HCT116 (cell line): ENCODE measurements at regions not wholly inside any gene's neighbourhood (a gene's known extent, or its start where the extent isn't known, plus 50 kb on each side); places are given as distances from the start of the nearest gene placed in this dataset.
"Not testable (repeated sequence)": the region's sequence is repeated elsewhere in the genome, so short reads cannot be mapped to it uniquely, and the experiment has no call there.

Experiments
- CEBPB ChIP-seq: IDR thresholded peaks from 2 replicates; pipeline ENCODE4 v1.6.1; 2012; ENCODE audit warnings: low read depth
- CTCF ChIP-seq, 3 experiments: fragments of 200-600 bp in 1 of 3; sonication (generic) in 1 of 3; IDR thresholded peaks in 2 of 3; conservative IDR thresholded peaks in 1 of 3; 2 replicates each; pipeline ENCODE4 v1.5.1; 2012 to 2017; ENCODE audit warnings: low read depth in 2 of 3, low read length in 2 of 3, antibody characterized with exemption in 1 of 3, borderline replicate concordance in 1 of 3, control low read depth in 1 of 3, mild to moderate bottlenecking in 1 of 3, mixed read lengths in 1 of 3, mixed run types in 1 of 3, moderate library complexity in 1 of 3; ENCODE audit not compliant: insufficient read depth in 1 of 3
- ELF1 ChIP-seq: IDR thresholded peaks from 2 replicates; pipeline ENCODE4 v1.6.1; 2012; ENCODE audit warnings: low read depth, borderline replicate concordance
- FOSL1 ChIP-seq: IDR thresholded peaks from 2 replicates; pipeline ENCODE4 v1.6.1; 2012; ENCODE audit warnings: low read depth
- POLR2A ChIP-seq: IDR thresholded peaks from 2 replicates; pipeline ENCODE4 v1.7.0; 2011; ENCODE audit warnings: borderline replicate concordance; ENCODE audit not compliant: insufficient read depth, insufficient read length; ENCODE audit errors: extremely low read depth
- POLR2AphosphoS5 ChIP-seq: IDR thresholded peaks from 2 replicates; pipeline ENCODE4 v1.6.1; 2011; ENCODE audit warnings: mild to moderate bottlenecking, low read depth, low read length, moderate library complexity
- RAD21 ChIP-seq: IDR thresholded peaks from 2 replicates; pipeline ENCODE4 v1.6.1; 2012; ENCODE audit warnings: low read depth, mild to moderate bottlenecking
- SIN3A ChIP-seq: IDR thresholded peaks from 2 replicates; pipeline ENCODE4 v1.6.1; 2012; ENCODE audit warnings: low read depth
- TCF7L2 ChIP-seq: IDR thresholded peaks from 2 replicates; pipeline ENCODE4 v1.7.0; 2011; ENCODE audit warnings: borderline replicate concordance, inconsistent platforms; ENCODE audit not compliant: insufficient read depth, insufficient read length; ENCODE audit errors: extremely low read depth
- YY1 ChIP-seq: IDR thresholded peaks from 2 replicates; pipeline ENCODE4 v1.6.1; 2011; ENCODE audit warnings: low read length, low read depth, moderate library complexity, mild to moderate bottlenecking; ENCODE audit not compliant: insufficient replicate concordance; ENCODE audit errors: extremely low read depth
- ZBTB33 ChIP-seq: IDR thresholded peaks from 2 replicates; pipeline ENCODE4 v1.6.1; 2011; ENCODE audit warnings: mild to moderate bottlenecking, low read length, moderate library complexity; ENCODE audit not compliant: insufficient replicate concordance; ENCODE audit errors: extremely low read depth

GRCh38 chr12:31183899-31184298 is 110.2 kb downstream of the DDX11 start:
- not testable (repeated sequence) for TF ChIP-seq POLR2A; CTCF (IDR thresholded peaks at IDR 0.05 in 2 of 3, conservative IDR thresholded peaks at IDR 0.05 in 1 of 3; ENCODE audit: borderline replicate concordance in 1 of 3, insufficient read depth in 1 of 3, low read depth in 2 of 3, low read length in 2 of 3); SIN3A; CEBPB; POLR2AphosphoS5; ELF1; ZBTB33; TCF7L2; FOSL1; RAD21; YY1
